ENCODE measurements at regions not wholly inside any gene's neighbourhood (a gene's known extent, or its start where the extent isn't known, plus 50 kb on each side); places are given as distances from the start of the nearest gene placed in this dataset.

GRCh38 chr22:47465809-47466208, 703.4 kb downstream of the TBC1D22A start:
- Histone ChIP-seq H3K27me3 (ENCODE audit: insufficient read depth, poor library complexity, severe bottlenecking) (no peaks in the 10 kb centered on the region), H3K27ac (replicated peaks) (no peak overlapping the region), H3K4me3 (replicated peaks; ENCODE audit: insufficient read depth, low read length) (no peak overlapping the region)
- no peak for DNase-seq (ENCODE audit: low read depth in 1 of 2, low spot score in 1 of 2)
- no peak for TF ChIP-seq SPI1 (IDR thresholded peaks at IDR 0.05; ENCODE audit: borderline replicate concordance, low read depth)
- TF ChIP-seq GABPA (IDR thresholded peaks at IDR 0.05; ENCODE audit: low read depth): no peak
- TF ChIP-seq, protein P1, sequence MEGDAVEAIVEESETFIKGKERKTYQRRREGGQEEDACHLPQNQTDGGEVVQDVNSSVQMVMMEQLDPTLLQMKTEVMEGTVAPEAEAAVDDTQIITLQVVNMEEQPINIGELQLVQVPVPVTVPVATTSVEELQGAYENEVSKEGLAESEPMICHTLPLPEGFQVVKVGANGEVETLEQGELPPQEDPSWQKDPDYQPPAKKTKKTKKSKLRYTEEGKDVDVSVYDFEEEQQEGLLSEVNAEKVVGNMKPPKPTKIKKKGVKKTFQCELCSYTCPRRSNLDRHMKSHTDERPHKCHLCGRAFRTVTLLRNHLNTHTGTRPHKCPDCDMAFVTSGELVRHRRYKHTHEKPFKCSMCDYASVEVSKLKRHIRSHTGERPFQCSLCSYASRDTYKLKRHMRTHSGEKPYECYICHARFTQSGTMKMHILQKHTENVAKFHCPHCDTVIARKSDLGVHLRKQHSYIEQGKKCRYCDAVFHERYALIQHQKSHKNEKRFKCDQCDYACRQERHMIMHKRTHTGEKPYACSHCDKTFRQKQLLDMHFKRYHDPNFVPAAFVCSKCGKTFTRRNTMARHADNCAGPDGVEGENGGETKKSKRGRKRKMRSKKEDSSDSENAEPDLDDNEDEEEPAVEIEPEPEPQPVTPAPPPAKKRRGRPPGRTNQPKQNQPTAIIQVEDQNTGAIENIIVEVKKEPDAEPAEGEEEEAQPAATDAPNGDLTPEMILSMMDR (IDR thresholded peaks at IDR 0.05; ENCODE audit: insufficient read depth, low read length): no peak
- no peak for TF ChIP-seq REST (IDR thresholded peaks at IDR 0.05; ENCODE audit: insufficient replicate concordance, low read depth)
- TF ChIP-seq POLR2AphosphoS5 (IDR thresholded peaks at IDR 0.05; ENCODE audit: low read depth): no peak

DNA sequence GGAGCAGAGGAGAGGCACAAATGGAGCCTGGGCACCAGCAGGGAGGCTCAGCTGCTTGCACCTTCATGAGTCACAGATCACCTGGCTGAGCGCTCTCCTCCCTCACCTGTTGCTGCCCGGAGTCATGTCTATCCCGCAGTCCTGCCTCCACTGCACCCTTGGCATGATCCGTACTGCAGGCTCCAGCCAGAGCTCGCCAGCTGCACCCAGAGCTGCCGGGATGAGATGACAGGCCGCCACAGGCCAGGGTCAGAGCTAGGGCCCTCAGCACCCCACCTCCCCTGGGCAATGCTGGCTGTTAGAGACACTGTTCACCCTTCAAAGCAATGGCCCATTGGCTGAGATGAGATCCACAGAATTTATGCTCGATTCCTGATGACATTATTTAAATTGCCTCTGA, 702.8 kb downstream of the TBC1D22A start:
- DNase-seq (ENCODE audit: low read depth in 1 of 2, low spot score in 1 of 2): no peak
- H3K4me3 ChIP-seq (replicated peaks; ENCODE audit: insufficient read depth, low read length): no peak overlapping the region
- H3K27me3 ChIP-seq (ENCODE audit: insufficient read depth, poor library complexity, severe bottlenecking): no peaks in the 10 kb centered on the region
- H3K27ac ChIP-seq (replicated peaks): no peak overlapping the region
- TF ChIP-seq, protein P1 (IDR thresholded peaks at IDR 0.05; ENCODE audit: insufficient read depth, low read length): no peak
- TF ChIP-seq REST (IDR thresholded peaks at IDR 0.05; ENCODE audit: insufficient replicate concordance, low read depth) (no peak), SPI1 (IDR thresholded peaks at IDR 0.05; ENCODE audit: borderline replicate concordance, low read depth) (no peak), POLR2AphosphoS5 (IDR thresholded peaks at IDR 0.05; ENCODE audit: low read depth) (no peak), GABPA (IDR thresholded peaks at IDR 0.05; ENCODE audit: low read depth) (no peak)

DNA sequence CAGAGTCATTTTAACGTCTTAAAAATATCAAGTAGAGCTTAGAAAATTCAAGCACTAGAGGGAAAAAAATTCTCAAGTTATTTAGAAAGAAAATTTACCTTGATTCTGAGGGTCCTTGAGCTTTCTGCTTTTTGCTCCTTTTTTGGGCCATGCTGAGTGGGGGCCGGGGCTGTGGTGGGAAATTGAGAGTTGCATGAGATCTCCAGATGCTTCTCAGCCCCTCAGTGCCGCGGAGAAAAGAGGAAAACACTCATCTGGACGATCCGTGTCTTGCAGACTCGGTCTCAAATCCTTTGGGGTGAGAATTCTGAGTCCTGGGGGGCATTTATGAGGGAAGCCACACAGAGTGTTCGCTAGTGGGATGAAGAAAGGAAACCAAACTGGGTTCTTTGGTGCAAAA, 700.8 kb downstream of the TBC1D22A start:
- no peak for DNase-seq (ENCODE audit: low read depth in 1 of 2, low spot score in 1 of 2)
- H3K27me3 ChIP-seq (ENCODE audit: insufficient read depth, poor library complexity, severe bottlenecking): no peaks in the 10 kb centered on the region
- no peak overlapping the region for H3K4me3 ChIP-seq (replicated peaks; ENCODE audit: insufficient read depth, low read length)
- TF ChIP-seq POLR2AphosphoS5 (IDR thresholded peaks at IDR 0.05; ENCODE audit: low read depth) (no peak), GABPA (IDR thresholded peaks at IDR 0.05; ENCODE audit: low read depth) (no peak), SPI1 (IDR thresholded peaks at IDR 0.05; ENCODE audit: borderline replicate concordance, low read depth) (no peak), REST (IDR thresholded peaks at IDR 0.05; ENCODE audit: insufficient replicate concordance, low read depth) (no peak)
- TF ChIP-seq, protein P1 (IDR thresholded peaks at IDR 0.05; ENCODE audit: insufficient read depth, low read length): no peak
- no peak overlapping the region for H3K27ac ChIP-seq (replicated peaks)

All from HL-60 (cell line).